D341Med (cell line): ENCODE measurements at regions not wholly inside any gene's neighbourhood (a gene's known extent, or its start where the extent isn't known, plus 50 kb on each side); places are given as distances from the start of the nearest gene placed in this dataset.
"Not testable (repeated sequence)": the region's sequence is repeated elsewhere in the genome, so short reads cannot be mapped to it uniquely, and the experiment has no call there.

ENCODE experiments used
- DNase-seq: peaks from one replicate; pipeline ENCODE4 v3.0.0; 2012; ENCODE audit warnings: low spot score

DNA sequence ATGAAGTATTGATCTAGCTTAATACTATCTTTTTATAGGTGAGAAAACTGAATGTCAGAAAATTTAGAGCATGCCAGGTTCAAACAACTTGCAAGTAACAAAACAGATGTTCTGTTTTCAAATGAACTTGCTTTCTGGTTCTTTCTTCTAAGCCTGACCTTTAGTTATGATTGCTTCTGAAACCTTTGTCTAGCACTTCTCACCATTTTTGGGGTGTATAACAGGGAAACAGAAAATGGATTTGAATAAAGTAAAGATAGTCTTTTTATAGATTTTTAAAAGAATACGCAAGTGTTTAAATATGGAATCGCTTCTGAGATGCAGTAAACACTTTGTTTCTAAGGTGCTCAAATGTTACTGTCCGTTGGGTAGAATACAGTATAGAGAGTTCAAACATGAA lies 687.2 kb upstream of the CPEB2 start:
- no peak for DNase-seq

DNA sequence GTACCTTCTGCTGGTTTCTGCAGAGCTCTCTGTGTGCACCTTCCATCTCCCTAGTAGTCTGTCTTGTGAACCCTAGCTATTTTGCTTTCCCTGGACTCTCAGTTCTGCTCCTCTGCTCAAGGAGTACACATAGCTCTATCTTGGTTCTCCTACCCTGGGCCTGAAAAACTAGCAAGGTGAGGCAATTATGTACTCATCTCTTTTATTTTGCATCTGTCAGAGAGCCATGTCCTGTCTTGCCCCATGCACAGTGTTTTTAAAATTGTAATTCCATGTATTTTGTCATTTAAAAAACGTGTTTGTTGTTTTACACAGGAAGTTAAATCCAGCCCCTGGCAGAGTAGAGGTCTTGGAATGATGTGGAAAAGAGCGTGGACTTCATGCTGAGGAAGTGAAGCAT lies 684.9 kb upstream of the CPEB2 start:
- DNase-seq, result no peak

GRCh38 chr4:14318671-14319070 lies 683.6 kb upstream of the CPEB2 start:
- DNase-seq, result no peak

DNA sequence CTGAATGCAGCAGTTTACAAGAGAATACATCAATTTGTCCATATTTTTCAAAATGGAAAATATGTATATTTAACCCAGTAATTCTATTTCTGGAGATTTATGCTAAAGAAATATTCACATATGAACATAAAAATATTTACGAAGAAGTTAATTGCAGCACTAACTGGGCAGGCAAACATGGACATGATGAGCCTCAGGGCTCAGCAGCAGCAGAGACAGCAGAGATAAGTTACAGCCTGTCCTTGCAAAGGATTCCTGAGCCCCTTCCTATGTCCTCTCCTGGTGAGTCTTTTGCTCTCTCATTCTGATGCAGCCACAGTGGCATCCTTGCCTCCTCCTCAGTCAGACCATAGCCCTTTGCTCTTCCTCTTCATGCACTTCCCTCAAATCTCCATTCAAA lies 680.6 kb upstream of the CPEB2 start:
- DNase-seq, result no peak

- no peak for DNase-seq
Measured at GRCh38 chr4:14323191-14323590, 679.1 kb upstream of the CPEB2 start.

DNA sequence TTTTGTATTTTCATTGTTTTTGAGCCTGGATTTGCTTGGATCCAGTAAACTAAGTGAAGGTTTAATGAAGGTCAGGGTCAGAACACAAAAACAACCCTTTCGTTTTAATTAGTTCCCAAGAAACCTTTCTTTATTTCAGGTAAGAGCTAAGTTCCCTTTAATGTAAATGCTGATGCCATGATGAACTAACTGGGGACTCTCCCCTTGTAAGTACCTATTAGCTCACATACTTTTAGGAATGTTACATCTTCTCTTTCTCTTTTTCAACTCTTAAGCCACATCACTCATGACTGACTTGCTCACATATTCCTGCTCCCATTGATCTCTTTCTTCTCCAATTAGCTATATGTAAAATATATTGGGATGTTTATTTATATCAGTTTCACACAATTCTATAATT lies 673.1 kb upstream of the CPEB2 start:
- DNase-seq, result no peak

GRCh38 chr4:14333616-14334015 lies 668.7 kb upstream of the CPEB2 start:
- no peak for DNase-seq

DNA sequence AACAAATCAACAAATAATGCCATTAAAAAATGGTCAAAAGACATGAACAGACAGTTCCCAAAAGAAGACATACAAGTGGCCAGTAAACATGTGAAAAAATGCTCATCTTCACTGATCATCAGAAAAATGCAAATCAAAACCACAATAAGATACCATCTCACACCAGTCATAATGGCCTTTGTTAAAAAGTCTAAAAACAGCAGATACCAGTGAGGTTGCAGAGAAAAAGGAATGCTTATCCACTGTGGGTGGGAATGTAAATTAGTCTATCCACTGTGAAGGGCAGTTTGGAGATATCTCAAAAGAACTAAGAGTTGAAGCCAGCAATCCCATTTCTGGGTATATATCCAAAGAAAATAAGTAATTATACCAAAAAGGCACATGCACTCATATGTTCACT lies 668.1 kb upstream of the CPEB2 start:
- DNase-seq, result no peak

- DNase-seq, result no peak
Measured at GRCh38 chr4:14335872-14336271, 666.4 kb upstream of the CPEB2 start.

DNA sequence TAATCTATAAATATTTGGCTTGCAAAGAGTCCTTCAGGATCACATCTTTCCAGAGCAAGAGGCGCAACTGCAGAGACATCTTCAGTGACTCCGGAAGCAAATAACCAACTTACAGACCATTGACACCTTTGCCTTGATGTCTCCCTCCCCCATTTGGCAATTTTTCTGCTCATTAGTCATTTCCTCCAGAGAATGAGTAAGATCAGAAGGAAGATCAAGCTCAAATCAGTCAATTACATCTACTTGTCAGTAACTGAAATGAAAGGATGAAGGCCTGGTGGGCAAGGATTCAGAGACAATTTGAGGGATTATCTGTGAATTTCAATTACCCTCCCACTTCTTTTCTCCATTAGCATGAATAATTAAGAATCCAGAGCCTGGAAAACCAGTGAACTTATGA lies 665.6 kb upstream of the CPEB2 start:
- DNase-seq, result no peak

GRCh38 chr4:14337892-14338584 lies 664.2 kb upstream of the CPEB2 start:
- no peak for DNase-seq

- DNase-seq, result no peak
Measured at GRCh38 chr4:14338585-14339265, 663.6 kb upstream of the CPEB2 start.

GRCh38 chr4:14339715-14340114 lies 662.6 kb upstream of the CPEB2 start:
- DNase-seq, result no peak

DNA sequence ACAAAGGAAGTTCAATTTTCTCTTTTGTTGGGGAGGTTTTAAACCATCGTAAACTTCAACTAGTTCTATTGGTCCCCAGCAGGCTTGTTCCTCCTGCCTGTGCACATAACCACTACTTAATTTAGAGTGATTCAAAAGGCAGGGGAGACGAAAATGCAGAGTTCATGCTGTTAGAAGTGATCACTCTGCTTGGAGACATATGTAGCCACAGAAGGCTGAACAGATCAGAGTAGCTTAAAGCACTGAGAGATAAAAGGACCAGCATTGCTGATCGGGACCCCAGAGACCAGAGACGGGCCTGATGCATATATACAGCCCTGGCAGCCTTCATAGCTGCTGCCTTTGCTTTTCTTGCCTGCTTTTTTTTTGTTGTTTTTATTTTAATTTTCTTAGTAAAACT lies 662.0 kb upstream of the CPEB2 start:
- no peak for DNase-seq

- no peak for DNase-seq
Measured at GRCh38 chr4:14343961-14344360, 658.3 kb upstream of the CPEB2 start.

DNA sequence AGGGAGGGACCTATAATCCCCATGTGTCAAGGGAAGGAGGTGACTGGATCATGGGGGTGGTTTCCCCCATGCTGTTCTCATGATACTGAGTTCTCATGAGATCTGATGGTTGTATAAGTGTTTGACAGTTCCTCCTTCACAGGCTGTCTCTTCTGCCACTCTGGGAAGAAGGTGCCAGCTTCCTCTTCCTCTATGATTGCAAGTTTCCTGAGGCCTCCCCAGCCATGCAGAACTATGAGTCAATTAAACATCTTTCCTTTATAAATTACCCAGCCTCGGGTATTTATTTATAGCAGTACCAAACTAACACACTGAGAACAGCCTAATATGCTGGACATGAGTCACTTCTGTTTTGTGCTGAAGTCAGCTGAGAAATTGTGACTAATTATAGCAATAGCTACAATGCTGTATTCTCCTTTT lies 656.9 kb upstream of the CPEB2 start:
- no peak for DNase-seq

DNA sequence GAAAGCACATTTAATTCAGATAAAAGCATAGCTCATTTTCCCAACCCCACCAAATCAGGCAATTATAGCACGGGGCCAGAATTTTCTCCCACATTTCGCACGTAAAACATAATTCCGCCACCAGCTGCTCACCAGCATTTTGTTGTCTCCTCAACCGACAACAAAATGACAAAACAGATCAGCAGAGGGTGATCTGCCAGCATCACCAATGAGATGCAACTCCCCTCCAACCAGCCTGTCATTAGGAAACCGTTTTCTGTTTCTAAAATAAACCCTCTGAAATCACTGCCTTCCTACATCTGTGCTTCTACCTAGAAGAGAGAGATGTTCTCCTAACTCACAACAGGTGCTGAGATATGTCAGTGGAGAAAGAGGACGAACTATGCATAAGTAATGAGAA lies 654.8 kb upstream of the CPEB2 start:
- no peak for DNase-seq

DNA sequence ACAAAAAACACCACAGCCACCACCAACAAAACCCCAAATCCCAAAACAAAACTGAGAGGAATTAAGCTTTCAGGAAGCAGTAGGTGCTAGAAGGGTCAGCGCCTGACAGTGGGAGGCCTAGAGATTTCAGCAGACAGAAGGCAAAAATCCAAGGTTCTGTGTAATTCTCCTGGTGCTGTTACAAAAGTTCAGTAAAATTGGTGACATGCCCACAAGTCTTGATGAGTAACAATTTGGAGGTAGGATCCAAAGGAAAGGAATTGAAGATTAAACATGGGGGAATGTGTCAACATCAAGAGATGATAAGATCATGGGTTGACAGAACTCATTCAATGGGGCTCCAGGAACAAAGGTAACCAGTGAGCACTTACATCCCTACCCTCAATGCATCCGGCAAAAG lies 653.8 kb upstream of the CPEB2 start:
- DNase-seq, result no peak

DNA sequence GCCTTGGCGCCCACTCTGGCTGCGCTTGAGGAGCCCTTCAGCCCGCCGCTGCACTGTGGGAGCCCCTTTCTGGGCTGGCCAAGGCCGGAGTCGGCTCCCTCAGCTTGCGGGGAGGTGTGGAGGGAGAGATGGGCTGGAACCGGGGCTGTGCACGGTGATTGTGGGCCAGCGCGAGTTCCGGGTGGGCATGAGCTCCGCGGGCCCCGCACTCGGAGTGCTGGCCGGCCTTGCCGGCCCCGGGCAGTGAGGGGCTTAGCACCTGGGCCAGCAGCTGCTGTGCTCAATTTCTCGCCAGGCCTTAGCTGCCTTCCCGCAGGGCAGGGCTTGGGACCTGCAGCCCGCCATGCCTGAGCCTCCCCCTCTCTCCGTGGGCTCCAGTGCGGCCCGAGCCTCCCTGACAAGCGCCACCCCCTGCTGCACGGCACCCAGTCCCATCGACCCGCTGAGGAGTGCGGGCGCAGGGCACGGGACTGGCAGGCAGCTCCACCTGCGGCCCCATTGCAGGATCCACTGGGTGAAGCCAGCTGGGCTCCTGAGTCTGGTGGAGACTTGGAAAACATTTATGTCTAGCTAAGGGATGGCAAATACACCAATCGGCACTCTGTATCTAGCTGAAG lies 643.6 kb upstream of the CPEB2 start:
- not testable (repeated sequence) for DNase-seq

GRCh38 chr4:14359991-14360390 lies 642.3 kb upstream of the CPEB2 start:
- no peak for DNase-seq

GRCh38 chr4:14361084-14361483 lies 641.2 kb upstream of the CPEB2 start:
- no peak for DNase-seq

DNA sequence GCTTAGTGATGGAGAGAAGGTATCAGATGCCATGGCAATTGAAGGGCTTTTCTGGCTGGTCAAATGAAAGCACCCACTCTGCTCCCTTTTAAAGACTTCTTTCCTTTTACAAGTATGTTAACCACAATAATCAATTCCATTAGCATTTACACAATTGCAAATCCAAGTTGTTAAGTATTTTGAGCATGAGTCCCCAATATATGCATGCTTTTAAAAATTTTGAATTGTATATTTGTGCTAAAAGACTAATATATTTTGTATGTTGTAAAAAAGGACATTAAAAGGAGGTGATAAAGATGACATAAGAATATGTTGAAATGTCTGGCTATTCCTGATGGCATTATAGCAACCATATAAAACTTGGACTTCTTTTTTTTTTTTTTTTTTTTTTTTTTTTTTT lies 639.9 kb upstream of the CPEB2 start:
- DNase-seq, result no peak

DNA sequence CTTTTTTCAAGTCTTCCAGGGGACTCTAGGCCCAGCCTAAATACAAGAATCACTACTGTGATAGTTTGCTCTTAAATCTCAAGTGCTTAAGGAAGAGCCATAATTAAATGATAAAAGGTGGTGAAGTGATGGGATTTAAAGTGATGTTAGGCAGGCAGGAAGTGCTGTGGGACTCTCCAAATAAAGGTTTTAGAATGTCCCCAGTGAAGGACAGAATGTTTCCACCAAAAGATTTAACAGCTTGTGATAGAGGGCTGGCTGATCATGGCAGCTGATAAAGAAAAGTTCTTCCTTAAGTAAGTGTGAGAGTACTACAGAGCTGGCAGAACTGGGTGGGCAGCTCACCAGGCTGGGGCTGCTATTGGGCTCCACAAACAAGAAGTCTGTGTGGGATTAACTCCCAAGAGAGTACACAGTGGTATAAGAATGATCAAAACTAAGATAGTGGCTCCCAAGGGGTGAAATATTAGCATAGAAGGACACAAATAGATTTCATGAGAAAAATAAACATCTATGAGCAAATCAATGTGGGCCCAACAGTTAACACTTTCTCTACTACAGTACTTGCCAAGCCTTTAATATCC lies 637.2 kb upstream of the CPEB2 start:
- DNase-seq, result no peak
